Lung (tissue), 11 donors: ENCODE measurements at regions not wholly inside any gene's neighbourhood (a gene's known extent, or its start where the extent isn't known, plus 50 kb on each side); places are given as distances from the start of the nearest gene placed in this dataset.

ENCODE experiments used
- ATAC-seq: fragments of 200-7000 bp; cut with Tn5 transposase; one replicate; pipeline ENCODE4 v1.9.1; 2020; ENCODE audit warnings: moderate number of reproducible peaks; ENCODE audit not compliant: insufficient read depth, low FRiP score
- DNase-seq, 3 donors: peaks; one replicate each; pipeline ENCODE4 v3.0.0-alpha.2; 2013 to 2017
- H3K27ac ChIP-seq, 2 donors: one replicate each; pipeline ENCODE4 v1.5.1; 2013; ENCODE audit warnings: mild to moderate bottlenecking in 2 of 2, moderate library complexity in 2 of 2, control low read depth in 1 of 2, inconsistent platforms in 1 of 2, low read depth in 1 of 2, low read length in 1 of 2
- H3K27me3 ChIP-seq, 3 donors: one replicate each; pipeline ENCODE4 v1.5.1; 2013; ENCODE audit warnings: low read length in 2 of 3; ENCODE audit not compliant: control insufficient read depth in 3 of 3, insufficient read depth in 3 of 3
- H3K36me3 ChIP-seq, 4 donors: one replicate each; pipeline ENCODE4 v1.5.1; 2013; ENCODE audit warnings: low read length in 4 of 4, mild to moderate bottlenecking in 1 of 4, moderate library complexity in 1 of 4; ENCODE audit not compliant: control insufficient read depth in 4 of 4, insufficient read depth in 4 of 4
- H3K4me1 ChIP-seq, 5 donors: one replicate each; pipeline ENCODE4 v1.5.1; 2013; ENCODE audit warnings: low read length in 5 of 5, mild to moderate bottlenecking in 2 of 5, moderate library complexity in 1 of 5; ENCODE audit not compliant: control insufficient read depth in 5 of 5, insufficient read depth in 5 of 5
- H3K4me3 ChIP-seq: one replicate; pipeline ENCODE4 v1.5.1; 2013; ENCODE audit warnings: mild to moderate bottlenecking, control low read depth, moderate library complexity
- H3K9ac ChIP-seq, 2 donors: one replicate each; pipeline ENCODE4 v1.5.1; 2013; ENCODE audit warnings: low read length in 2 of 2, control low read depth in 1 of 2; ENCODE audit not compliant: insufficient read depth in 1 of 2
- H3K9me3 ChIP-seq, 4 donors: one replicate each; pipeline ENCODE4 v1.5.1; 2013; ENCODE audit warnings: low read length in 3 of 4, mild to moderate bottlenecking in 1 of 4, moderate library complexity in 1 of 4; ENCODE audit not compliant: control insufficient read depth in 4 of 4, insufficient read depth in 3 of 4
- WGBS, 2 donors: extraction: QIAGEN DNeasy Blood & Tissue Kit; methylation state at CpG; one replicate each; pipeline ENCODE4 v1.1.7; 2013; 5-methylcytosine and 5-hydroxymethylcytosine counted together
- TF ChIP-seq, protein P1 (sequence below): IDR thresholded peaks from 2 replicates; pipeline ENCODE4 v1.5.1; 2012; ENCODE audit warnings: mild to moderate bottlenecking; ENCODE audit errors: control extremely low read depth, extremely low read depth
- donor health status: control.
- donor health status: control.
- donor health status: Bipolar disorder and iron deficiency.
- donor health status: healthy.
- donor health status: DM: yes; HTN: yes; CAD: no.

DNA sequence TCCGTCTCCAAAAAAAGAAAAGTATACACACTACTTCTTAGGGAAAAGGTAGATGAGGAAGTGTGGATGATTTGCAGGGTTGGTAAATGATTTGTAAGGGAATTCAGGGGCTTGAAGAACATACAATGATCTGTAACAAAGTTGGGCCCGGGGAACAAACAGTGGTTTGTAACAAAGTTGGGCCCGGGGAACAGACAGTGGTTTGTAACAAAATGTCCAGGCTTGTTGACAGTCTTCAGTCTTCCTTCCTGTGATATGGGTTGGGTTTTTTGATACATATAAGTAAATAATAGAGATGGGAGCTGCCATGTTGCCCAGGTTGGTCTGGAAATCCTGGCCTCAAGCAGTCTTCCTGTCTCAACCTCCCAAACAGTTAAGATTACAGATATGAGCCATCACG, 83.3 kb upstream of the UXS1 start:
- TF ChIP-seq, protein P1, sequence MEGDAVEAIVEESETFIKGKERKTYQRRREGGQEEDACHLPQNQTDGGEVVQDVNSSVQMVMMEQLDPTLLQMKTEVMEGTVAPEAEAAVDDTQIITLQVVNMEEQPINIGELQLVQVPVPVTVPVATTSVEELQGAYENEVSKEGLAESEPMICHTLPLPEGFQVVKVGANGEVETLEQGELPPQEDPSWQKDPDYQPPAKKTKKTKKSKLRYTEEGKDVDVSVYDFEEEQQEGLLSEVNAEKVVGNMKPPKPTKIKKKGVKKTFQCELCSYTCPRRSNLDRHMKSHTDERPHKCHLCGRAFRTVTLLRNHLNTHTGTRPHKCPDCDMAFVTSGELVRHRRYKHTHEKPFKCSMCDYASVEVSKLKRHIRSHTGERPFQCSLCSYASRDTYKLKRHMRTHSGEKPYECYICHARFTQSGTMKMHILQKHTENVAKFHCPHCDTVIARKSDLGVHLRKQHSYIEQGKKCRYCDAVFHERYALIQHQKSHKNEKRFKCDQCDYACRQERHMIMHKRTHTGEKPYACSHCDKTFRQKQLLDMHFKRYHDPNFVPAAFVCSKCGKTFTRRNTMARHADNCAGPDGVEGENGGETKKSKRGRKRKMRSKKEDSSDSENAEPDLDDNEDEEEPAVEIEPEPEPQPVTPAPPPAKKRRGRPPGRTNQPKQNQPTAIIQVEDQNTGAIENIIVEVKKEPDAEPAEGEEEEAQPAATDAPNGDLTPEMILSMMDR = no peak
- no peak for ATAC-seq
- Histone ChIP-seq H3K4me3 (no peak overlapping the region), H3K9ac (no peak overlapping the region), H3K27ac (no peak overlapping the region), H3K9me3 (peaks cover 0 to 2% (median 0%) of the 10 kb centered on the region in 4 donors), H3K27me3 (no peaks in the 10 kb centered on the region), H3K36me3 (no peaks in the 10 kb centered on the region), H3K4me1 (peaks cover 0 to 27% (median 19%) of the 10 kb centered on the region in 5 donors)
- 76 to 87% methylated on average over 4 of the region's 4 CpGs for WGBS, 2 donors
- no peak for DNase-seq

DNA sequence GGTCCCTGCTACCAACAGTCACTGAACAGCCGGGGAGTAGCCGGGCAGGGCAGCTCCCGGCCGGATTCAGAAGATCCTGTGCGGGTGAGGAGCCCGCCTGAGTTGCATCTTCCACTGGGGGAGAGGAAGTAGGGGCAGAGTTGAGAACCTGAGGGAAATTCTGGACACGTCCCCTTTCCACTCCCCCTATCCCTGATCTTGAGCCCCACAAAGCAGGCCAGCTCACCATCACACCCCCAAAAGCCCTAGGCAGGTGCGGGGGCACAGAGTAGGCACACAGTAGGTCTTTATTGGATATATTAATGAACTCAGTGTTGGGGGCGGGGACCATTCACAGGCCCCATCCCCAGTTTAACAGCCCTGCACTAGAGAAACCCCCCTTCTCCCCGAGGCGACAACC, 81.9 kb upstream of the UXS1 start:
- ATAC-seq = no peak

DNA sequence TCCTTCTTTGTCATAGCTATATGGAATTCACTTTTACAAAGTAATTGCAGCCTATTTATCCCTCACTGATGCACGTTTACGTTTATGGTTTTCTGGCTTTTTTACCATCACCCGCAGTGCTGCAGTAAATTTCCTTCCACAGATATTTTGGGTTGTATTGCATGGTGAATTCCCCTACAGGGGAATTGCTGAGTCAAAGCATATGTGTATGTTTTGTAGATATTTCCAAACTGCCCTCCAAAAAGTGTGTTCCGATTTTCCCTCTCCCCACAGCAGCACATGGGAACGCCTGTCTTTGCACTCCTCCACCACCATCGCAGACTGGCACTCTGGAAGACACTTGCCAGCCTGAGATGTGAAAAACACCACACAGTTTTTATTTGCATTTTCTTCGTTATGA, 80.6 kb upstream of the UXS1 start:
- Histone ChIP-seq H3K27ac (no peak overlapping the region), H3K9me3 (peaks cover 0 to 3% (median 0%) of the 10 kb centered on the region in 4 donors), H3K9ac (no peak overlapping the region), H3K4me1 (peaks cover 0 to 32% (median 11%) of the 10 kb centered on the region in 5 donors), H3K4me3 (no peak overlapping the region), H3K27me3 (no peaks in the 10 kb centered on the region), H3K36me3 (no peaks in the 10 kb centered on the region)
- ATAC-seq = no peak
- WGBS, 2 donors = 80 to 83% methylated on average over 7 of the region's 7 CpGs
- TF ChIP-seq, protein P1 = no peak
- no peak for DNase-seq

More for the DNA sequence above, 81.9 kb upstream of the UXS1 start:
- no peak for DNase-seq
- no peak overlapping the region for H3K9ac ChIP-seq
- no peaks in the 10 kb centered on the region for H3K27me3 ChIP-seq
- 95 to 97% methylated on average over 11 of the region's 11 CpGs for WGBS, 2 donors
- H3K27ac ChIP-seq = no peak overlapping the region
- peaks cover 0 to 3% (median 0%) of the 10 kb centered on the region in 4 donors for H3K9me3 ChIP-seq
- H3K36me3 ChIP-seq = no peaks in the 10 kb centered on the region
- H3K4me3 ChIP-seq = no peak overlapping the region
- peaks cover 0 to 30% (median 16%) of the 10 kb centered on the region in 5 donors for H3K4me1 ChIP-seq
- TF ChIP-seq, protein P1 = no peak

DNA sequence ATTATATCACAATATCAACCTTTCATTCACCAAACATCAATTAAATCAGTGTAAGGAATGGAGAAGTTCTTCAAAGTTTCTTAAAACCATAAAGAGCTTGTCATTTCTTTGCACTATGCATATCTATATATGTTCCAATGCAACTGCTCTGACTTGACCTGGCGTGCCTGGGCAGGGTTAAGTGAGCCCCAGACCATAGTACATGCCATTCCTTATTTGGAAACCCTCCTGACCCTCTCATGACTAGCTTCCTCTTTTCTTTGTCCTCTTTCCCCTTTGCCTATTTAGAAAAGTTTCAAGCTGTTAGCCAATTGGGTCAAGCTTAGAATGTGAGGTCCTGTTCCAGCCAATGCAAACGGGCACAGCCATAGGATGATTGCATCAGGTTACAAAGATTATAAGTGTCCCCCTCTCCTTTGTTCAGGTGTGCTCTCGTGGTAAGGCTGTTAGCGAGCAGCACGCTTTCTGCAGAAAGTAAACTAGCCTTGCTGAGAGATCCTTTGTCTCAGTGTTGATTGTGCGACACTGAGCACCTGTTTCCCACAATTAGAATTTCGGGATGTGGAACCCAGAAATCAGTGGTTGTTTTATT, 78.2 kb upstream of the UXS1 start:
- ATAC-seq (no peak), DNase-seq (no peak)
- WGBS, 2 donors = 75 to 84% methylated on average over 7 of the region's 7 CpGs

More for the DNA sequence above, 78.2 kb upstream of the UXS1 start:
- Histone ChIP-seq H3K27me3 (no peaks in the 10 kb centered on the region), H3K36me3 (no peaks in the 10 kb centered on the region), H3K4me3 (no peak overlapping the region), H3K9me3 (peaks cover 0 to 3% (median 0%) of the 10 kb centered on the region in 4 donors), H3K27ac (no peak overlapping the region), H3K4me1 (peaks cover 0 to 22% (median 7%) of the 10 kb centered on the region in 5 donors), H3K9ac (no peak overlapping the region)
- TF ChIP-seq, protein P1 = no peak
